Liver (tissue), 3 donors: ENCODE measurements at regions not wholly inside any gene's neighbourhood (a gene's known extent, or its start where the extent isn't known, plus 50 kb on each side); places are given as distances from the start of the nearest gene placed in this dataset.
"Not testable (repeated sequence)": the region's sequence is repeated elsewhere in the genome, so short reads cannot be mapped to it uniquely, and the experiment has no call there.

Experiments used
- CTCF ChIP-seq: fragments of 150-350 bp; IDR thresholded peaks from 2 replicates; pipeline ENCODE4 v1.5.1; 2017; ENCODE audit warnings: improper control_type of control experiment, low read depth, low read length; ENCODE audit not compliant: missing input control
- HNF4A ChIP-seq, 2 donors: conservative IDR thresholded peaks; 2 replicates each; pipeline ENCODE4 v1.6.1; 2016; ENCODE audit warnings: antibody characterized with exemption in 2 of 2, mild to moderate bottlenecking in 2 of 2
- RAD21 ChIP-seq, 2 donors: IDR thresholded peaks; 2 replicates each; pipeline ENCODE4 v1.6.1; 2016; ENCODE audit warnings: antibody characterized with exemption in 2 of 2, mild to moderate bottlenecking in 2 of 2
- donor health status: healthy.
- donor health status: healthy.

GRCh38 chr4:115519476-115519875 is 406.1 kb upstream of the NDST4 start:
- TF ChIP-seq RAD21 (IDR thresholded peaks at IDR 0.05); CTCF; HNF4A (conservative IDR thresholded peaks at IDR 0.05): not testable (repeated sequence)
